LHCN-M2 (cell line): ENCODE measurements at regions not wholly inside any gene's neighbourhood (a gene's known extent, or its start where the extent isn't known, plus 50 kb on each side); places are given as distances from the start of the nearest gene placed in this dataset.
"Not testable (repeated sequence)": the region's sequence is repeated elsewhere in the genome, so short reads cannot be mapped to it uniquely, and the experiment has no call there.

Source experiments
- DNase-seq: peaks from one replicate; pipeline ENCODE4 v3.0.0-alpha.2; 2012; ENCODE audit warnings: low read depth

DNA sequence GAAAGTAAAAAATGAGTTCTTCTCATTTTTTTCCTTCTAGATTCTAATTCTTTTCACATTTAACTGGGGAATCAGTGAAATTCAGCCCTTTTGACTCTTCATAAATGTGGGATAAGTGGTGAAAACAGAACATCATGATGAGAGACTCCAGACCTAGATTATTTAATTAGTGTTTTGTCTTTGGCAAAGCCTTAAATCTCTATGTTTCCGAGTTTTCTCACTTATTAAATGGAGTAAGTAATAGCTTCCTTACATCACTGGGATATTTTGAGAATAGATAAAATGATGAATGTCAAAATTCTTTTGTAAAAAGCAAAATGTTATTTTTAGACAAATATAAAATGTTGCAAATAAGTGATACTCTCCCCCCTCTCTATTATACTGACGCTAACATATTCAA is 468.6 kb upstream of the ARRDC3 start:
- no peak for DNase-seq

GRCh38 chr5:91850031-91850430 is 466.9 kb upstream of the ARRDC3 start:
- DNase-seq: peak; percentile 23

GRCh38 chr5:91849069-91849468 is 466.0 kb upstream of the ARRDC3 start:
- DNase-seq: no peak

GRCh38 chr5:91848453-91848852 is 465.3 kb upstream of the ARRDC3 start:
- DNase-seq: peak; percentile 91

- no peak for DNase-seq
These were observed 458.3 kb upstream of the ARRDC3 start for GRCh38 chr5:91841423-91841822.

GRCh38 chr5:91840412-91840811 is 457.3 kb upstream of the ARRDC3 start:
- no peak for DNase-seq

- DNase-seq: no peak
These were observed 456.6 kb upstream of the ARRDC3 start for GRCh38 chr5:91839721-91840120.

- no peak for DNase-seq
These were observed 456.1 kb upstream of the ARRDC3 start for GRCh38 chr5:91839233-91839632.

GRCh38 chr5:91830361-91830953 is 447.3 kb upstream of the ARRDC3 start:
- DNase-seq: no peak

DNA sequence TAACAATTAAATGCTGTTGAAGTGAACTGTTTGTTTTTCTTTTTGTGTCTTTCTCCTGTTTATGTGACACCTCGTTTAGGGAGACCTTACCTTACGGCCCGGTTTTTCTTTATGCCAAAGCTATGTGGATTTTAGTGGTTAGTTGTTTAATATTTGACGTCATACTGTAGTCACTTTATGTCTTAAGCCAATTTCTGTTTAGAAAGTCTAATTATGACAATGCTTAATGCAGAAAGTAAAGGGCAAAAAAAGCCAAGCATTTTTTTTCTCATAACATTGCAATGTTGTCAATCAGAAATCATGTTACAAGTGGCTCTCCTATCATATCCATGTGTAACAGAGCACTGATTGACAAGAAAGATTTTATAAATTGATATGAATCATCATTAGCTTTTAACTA is 442.5 kb upstream of the ARRDC3 start:
- no peak for DNase-seq

DNA sequence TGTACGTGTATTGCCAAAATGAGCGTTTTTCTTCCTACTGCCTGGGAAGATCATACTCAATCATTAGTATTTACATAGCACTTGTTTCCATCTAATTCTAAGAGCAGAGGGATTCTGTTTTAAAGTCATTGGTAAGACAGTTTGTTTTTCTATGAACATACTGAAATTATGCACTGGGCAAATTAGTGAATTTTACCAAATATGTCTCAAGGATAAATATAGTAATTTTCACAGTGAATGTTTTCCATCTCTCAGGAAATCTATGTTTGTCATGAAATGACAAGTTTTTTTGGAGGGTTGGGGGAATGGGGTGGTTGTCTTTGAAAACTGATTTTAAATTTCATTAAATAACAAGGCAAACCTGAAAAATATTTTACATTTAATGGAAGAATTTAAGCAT is 441.3 kb upstream of the ARRDC3 start:
- no peak for DNase-seq

- DNase-seq: no peak
These were observed 437.8 kb upstream of the ARRDC3 start for GRCh38 chr5:91820874-91821273.

GRCh38 chr5:91816681-91817080 is 433.6 kb upstream of the ARRDC3 start:
- DNase-seq: no peak

- no peak for DNase-seq
These were observed 414.5 kb upstream of the ARRDC3 start for GRCh38 chr5:91797576-91797975.

- peak; percentile 19 for DNase-seq
These were observed 411.9 kb upstream of the ARRDC3 start for GRCh38 chr5:91794856-91795548.

- no peak for DNase-seq
These were observed 411.3 kb upstream of the ARRDC3 start for GRCh38 chr5:91794455-91794854.

GRCh38 chr5:91787718-91788117 is 404.6 kb upstream of the ARRDC3 start:
- peak; percentile 11 for DNase-seq

GRCh38 chr5:91777671-91778070 is 394.6 kb upstream of the ARRDC3 start:
- DNase-seq: no peak

GRCh38 chr5:91776249-91776648 is 393.1 kb upstream of the ARRDC3 start:
- DNase-seq: no peak

- DNase-seq: no peak
These were observed 387.3 kb upstream of the ARRDC3 start for GRCh38 chr5:91770400-91770799.

DNA sequence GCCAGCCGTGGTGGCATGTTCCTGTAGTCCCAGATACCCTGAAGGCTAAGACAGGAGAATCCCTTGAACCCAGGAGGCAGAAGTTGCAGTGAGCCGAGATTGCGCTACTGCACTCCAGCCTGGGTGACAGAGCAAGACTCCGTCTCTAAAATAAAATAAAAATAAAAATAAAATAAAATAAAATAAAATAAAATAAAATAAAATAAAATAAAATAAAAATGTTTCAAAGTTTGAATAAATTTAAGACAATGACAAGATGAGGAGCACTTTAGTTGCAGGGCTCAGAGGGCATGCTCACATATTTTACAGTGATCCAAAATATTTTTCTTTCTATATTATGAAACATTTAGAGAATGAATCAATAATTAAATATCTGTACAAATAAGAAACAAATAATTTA is 374.3 kb upstream of the ARRDC3 start:
- not testable (repeated sequence) for DNase-seq

- no peak for DNase-seq
These were observed 371.9 kb upstream of the ARRDC3 start for GRCh38 chr5:91754990-91755389.

GRCh38 chr5:91744470-91744869 is 361.4 kb upstream of the ARRDC3 start:
- DNase-seq: not testable (repeated sequence)

DNA sequence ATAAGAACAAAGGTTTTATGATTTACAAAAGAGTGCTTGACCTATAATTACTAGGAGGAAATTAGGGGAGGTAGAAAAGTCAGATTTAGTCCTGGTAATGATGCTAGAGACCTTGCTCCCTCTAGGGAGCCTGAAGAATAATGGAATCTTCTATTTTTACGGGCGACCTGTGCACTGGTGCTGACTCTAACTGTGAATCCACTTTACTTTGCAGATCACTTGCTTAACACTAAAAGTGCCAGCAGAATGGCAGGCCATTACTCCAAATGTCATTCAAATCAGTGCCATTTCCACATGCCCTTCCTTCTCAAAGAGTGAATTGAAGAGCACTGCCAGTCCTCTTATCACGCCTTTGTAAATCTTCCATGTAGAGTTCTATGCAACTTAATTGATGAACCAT is 359.4 kb upstream of the ARRDC3 start:
- DNase-seq: no peak
